ENCODE measurements at regions not wholly inside any gene's neighbourhood (a gene's known extent, or its start where the extent isn't known, plus 50 kb on each side); places are given as distances from the start of the nearest gene placed in this dataset.

GRCh38 chr5:19370655-19371386 lies 617.2 kb downstream of the CDH18 start:
- ATAC-seq (replicated peaks in 1 of 4) (no peak), DNase-seq (no peak)
- Histone ChIP-seq H3K4me3 (ENCODE audit: control insufficient read depth in 1 of 2, extremely low read depth in 1 of 2, low read length in 1 of 2) (no peak overlapping the region), H3K27ac (ENCODE audit: low read length) (no peak overlapping the region), H3K27me3 (replicated peaks in 1 of 2; ENCODE audit: control insufficient read depth in 2 of 2, extremely low read depth in 1 of 2, insufficient read depth in 2 of 2, low read length in 1 of 2) (no peaks in the 10 kb centered on the region), H3K36me3 (ENCODE audit: control insufficient read depth in 2 of 2, extremely low read depth in 1 of 2, insufficient read depth in 1 of 2, low read length in 1 of 2) (no peaks in the 10 kb centered on the region), H3K9me3 (no peaks in the 10 kb centered on the region), H3K4me1 (ENCODE audit: control insufficient read depth in 1 of 2, extremely low read depth in 1 of 2, insufficient read depth in 2 of 2, low read length in 2 of 2) (no peaks in the 10 kb centered on the region)
- H3K36me3 Mint-ChIP-seq = no peaks in the 10 kb centered on the region
- no CpG with 5 or more reads among the region's 2 CpGs for whole genome bisulfite sequencing (ENCODE audit: insufficient coverage)
- H3K4me3 Mint-ChIP-seq = no peak overlapping the region
- H3K27me3 Mint-ChIP-seq = no peaks in the 10 kb centered on the region
- no peak overlapping the region for H3K27ac Mint-ChIP-seq
- H3K4me1 Mint-ChIP-seq = no peaks in the 10 kb centered on the region
- ChIA-PET CTCF (no interaction called here), POLR2A (no interaction called here)
- peaks cover 17 to 24% (median 17%) of the 10 kb centered on the region in 3 donors for H3K9me3 Mint-ChIP-seq

- ChIA-PET CTCF (no interaction called here), POLR2A (interaction anchor here in 1 of 2 donors (0.6 kb wide), 1 partner anchor 433 kb away, joined by 6 read pairs; no protein-coding TSS in a partner anchor)
- no CpG with 5 or more reads among the region's 7 CpGs for WGBS (ENCODE audit: insufficient coverage)
- Histone ChIP-seq H3K27ac (ENCODE audit: low read length) (no peak overlapping the region), H3K4me3 (ENCODE audit: control insufficient read depth in 1 of 2, extremely low read depth in 1 of 2, low read length in 1 of 2) (no peak overlapping the region), H3K9me3 (peaks cover 2% of the 10 kb centered on the region), H3K27me3 (replicated peaks in 1 of 2; ENCODE audit: control insufficient read depth in 2 of 2, extremely low read depth in 1 of 2, insufficient read depth in 2 of 2, low read length in 1 of 2) (no peaks in the 10 kb centered on the region), H3K36me3 (ENCODE audit: control insufficient read depth in 2 of 2, extremely low read depth in 1 of 2, insufficient read depth in 1 of 2, low read length in 1 of 2) (no peaks in the 10 kb centered on the region), H3K4me1 (ENCODE audit: control insufficient read depth in 1 of 2, extremely low read depth in 1 of 2, insufficient read depth in 2 of 2, low read length in 2 of 2) (no peaks in the 10 kb centered on the region)
- H3K4me3 Mint-ChIP-seq = no peak overlapping the region
- DNase-seq (no peak), ATAC-seq (replicated peaks in 1 of 4) (no peak)
- no peaks in the 10 kb centered on the region for H3K4me1 Mint-ChIP-seq
- no peak overlapping the region for H3K27ac Mint-ChIP-seq
- peaks cover 14 to 20% (median 14%) of the 10 kb centered on the region in 3 donors for H3K9me3 Mint-ChIP-seq
- H3K36me3 Mint-ChIP-seq = no peaks in the 10 kb centered on the region
- no peaks in the 10 kb centered on the region for H3K27me3 Mint-ChIP-seq
These were observed 599.6 kb downstream of the CDH18 start for GRCh38 chr5:19388391-19388790.

- H3K9me3 ChIP-seq = no peaks in the 10 kb centered on the region
- H3K27ac ChIP-seq (ENCODE audit: low read length) = no peak overlapping the region
- H3K27me3 ChIP-seq (replicated peaks in 1 of 2; ENCODE audit: control insufficient read depth in 2 of 2, extremely low read depth in 1 of 2, insufficient read depth in 2 of 2, low read length in 1 of 2) = no peaks in the 10 kb centered on the region
- no peaks in the 10 kb centered on the region for H3K4me1 ChIP-seq (ENCODE audit: control insufficient read depth in 1 of 2, extremely low read depth in 1 of 2, insufficient read depth in 2 of 2, low read length in 2 of 2)
- no peaks in the 10 kb centered on the region for H3K36me3 Mint-ChIP-seq
- DNase-seq = no peak
- H3K36me3 ChIP-seq (ENCODE audit: control insufficient read depth in 2 of 2, extremely low read depth in 1 of 2, insufficient read depth in 1 of 2, low read length in 1 of 2) = no peaks in the 10 kb centered on the region
- H3K27me3 Mint-ChIP-seq = no peaks in the 10 kb centered on the region
- H3K4me3 Mint-ChIP-seq = no peak overlapping the region
- WGBS (ENCODE audit: insufficient coverage) = no CpG with 5 or more reads among the region's 1 CpG
- ChIA-PET CTCF (no interaction called here), POLR2A (no interaction called here)
- no peak overlapping the region for H3K27ac Mint-ChIP-seq
- H3K4me1 Mint-ChIP-seq = no peaks in the 10 kb centered on the region
- ATAC-seq (replicated peaks in 1 of 4) = no peak
- no peak overlapping the region for H3K4me3 ChIP-seq (ENCODE audit: control insufficient read depth in 1 of 2, extremely low read depth in 1 of 2, low read length in 1 of 2)
- peaks cover 0 to 23% (median 7%) of the 10 kb centered on the region in 3 donors for H3K9me3 Mint-ChIP-seq
These were observed 587.0 kb downstream of the CDH18 start for GRCh38 chr5:19401032-19401431.

GRCh38 chr5:19406576-19407365 lies 581.2 kb downstream of the CDH18 start:
- Histone ChIP-seq H3K27me3 (replicated peaks in 1 of 2; ENCODE audit: control insufficient read depth in 2 of 2, extremely low read depth in 1 of 2, insufficient read depth in 2 of 2, low read length in 1 of 2) (no peaks in the 10 kb centered on the region), H3K9me3 (no peaks in the 10 kb centered on the region), H3K4me1 (ENCODE audit: control insufficient read depth in 1 of 2, extremely low read depth in 1 of 2, insufficient read depth in 2 of 2, low read length in 2 of 2) (no peaks in the 10 kb centered on the region), H3K27ac (ENCODE audit: low read length) (no peak overlapping the region), H3K36me3 (ENCODE audit: control insufficient read depth in 2 of 2, extremely low read depth in 1 of 2, insufficient read depth in 1 of 2, low read length in 1 of 2) (no peaks in the 10 kb centered on the region), H3K4me3 (ENCODE audit: control insufficient read depth in 1 of 2, extremely low read depth in 1 of 2, low read length in 1 of 2) (no peak overlapping the region)
- H3K27ac Mint-ChIP-seq = no peak overlapping the region
- no peaks in the 10 kb centered on the region for H3K36me3 Mint-ChIP-seq
- H3K9me3 Mint-ChIP-seq = peaks cover 9 to 45% (median 23%) of the 10 kb centered on the region in 3 donors
- H3K27me3 Mint-ChIP-seq = no peaks in the 10 kb centered on the region
- ChIA-PET CTCF (no interaction called here), POLR2A (no interaction called here)
- no peak for ATAC-seq (replicated peaks in 1 of 4)
- 20% methylated on average over 1 of the region's 3 CpGs for WGBS (ENCODE audit: insufficient coverage)
- no peaks in the 10 kb centered on the region for H3K4me1 Mint-ChIP-seq
- H3K4me3 Mint-ChIP-seq = no peak overlapping the region
- no peak for DNase-seq

- H3K27ac ChIP-seq (ENCODE audit: low read length) = no peak overlapping the region
- ChIA-PET CTCF (no interaction called here), POLR2A (no interaction called here)
- H3K27ac Mint-ChIP-seq = no peak overlapping the region
- H3K27me3 ChIP-seq (replicated peaks in 1 of 2; ENCODE audit: control insufficient read depth in 2 of 2, extremely low read depth in 1 of 2, insufficient read depth in 2 of 2, low read length in 1 of 2) = no peaks in the 10 kb centered on the region
- no peak overlapping the region for H3K4me3 Mint-ChIP-seq
- H3K36me3 Mint-ChIP-seq = no peaks in the 10 kb centered on the region
- H3K4me1 Mint-ChIP-seq = no peaks in the 10 kb centered on the region
- WGBS (ENCODE audit: insufficient coverage) = no CpG with 5 or more reads among the region's 3 CpGs
- H3K4me1 ChIP-seq (ENCODE audit: control insufficient read depth in 1 of 2, extremely low read depth in 1 of 2, insufficient read depth in 2 of 2, low read length in 2 of 2) = no peaks in the 10 kb centered on the region
- DNase-seq = no peak
- no peak overlapping the region for H3K4me3 ChIP-seq (ENCODE audit: control insufficient read depth in 1 of 2, extremely low read depth in 1 of 2, low read length in 1 of 2)
- no peaks in the 10 kb centered on the region for H3K36me3 ChIP-seq (ENCODE audit: control insufficient read depth in 2 of 2, extremely low read depth in 1 of 2, insufficient read depth in 1 of 2, low read length in 1 of 2)
- H3K9me3 ChIP-seq = no peaks in the 10 kb centered on the region
- ATAC-seq (replicated peaks in 1 of 4) = no peak
- H3K9me3 Mint-ChIP-seq = peaks cover 12 to 40% (median 23%) of the 10 kb centered on the region in 3 donors
- no peaks in the 10 kb centered on the region for H3K27me3 Mint-ChIP-seq
These were observed 579.9 kb downstream of the CDH18 start for GRCh38 chr5:19408149-19408548.

- Histone ChIP-seq H3K27me3 (replicated peaks in 1 of 2; ENCODE audit: control insufficient read depth in 2 of 2, extremely low read depth in 1 of 2, insufficient read depth in 2 of 2, low read length in 1 of 2) (no peaks in the 10 kb centered on the region), H3K4me1 (ENCODE audit: control insufficient read depth in 1 of 2, extremely low read depth in 1 of 2, insufficient read depth in 2 of 2, low read length in 2 of 2) (no peaks in the 10 kb centered on the region), H3K4me3 (ENCODE audit: control insufficient read depth in 1 of 2, extremely low read depth in 1 of 2, low read length in 1 of 2) (no peak overlapping the region), H3K27ac (ENCODE audit: low read length) (no peak overlapping the region), H3K36me3 (ENCODE audit: control insufficient read depth in 2 of 2, extremely low read depth in 1 of 2, insufficient read depth in 1 of 2, low read length in 1 of 2) (no peaks in the 10 kb centered on the region), H3K9me3 (no peaks in the 10 kb centered on the region)
- no peak for DNase-seq
- no peak for ATAC-seq (replicated peaks in 1 of 4)
- no CpG with 5 or more reads among the region's 3 CpGs for WGBS (ENCODE audit: insufficient coverage)
- Mint-ChIP-seq H3K27me3 (no peaks in the 10 kb centered on the region), H3K27ac (no peak overlapping the region), H3K9me3 (peaks cover 20 to 46% (median 21%) of the 10 kb centered on the region in 3 donors), H3K4me1 (no peaks in the 10 kb centered on the region), H3K4me3 (no peak overlapping the region), H3K36me3 (no peaks in the 10 kb centered on the region)
- POLR2A ChIA-PET = no interaction called here
- CTCF ChIA-PET = no interaction called here
These were observed 576.1 kb downstream of the CDH18 start for GRCh38 chr5:19411936-19412335.

Data from T-cell (primary cell).